H4 (cell line): ENCODE measurements at regions not wholly inside any gene's neighbourhood (a gene's known extent, or its start where the extent isn't known, plus 50 kb on each side); places are given as distances from the start of the nearest gene placed in this dataset.
"Not testable (repeated sequence)": the region's sequence is repeated elsewhere in the genome, so short reads cannot be mapped to it uniquely, and the experiment has no call there.

Source experiments
- DNase-seq: peaks from one replicate; pipeline ENCODE4 v3.0.0-alpha.2; 2015; ENCODE audit warnings: low spot score

GRCh38 chr4:49510238-49510637 is 524.2 kb downstream of the CWH43 start:
- DNase-seq: not testable (repeated sequence)

- not testable (repeated sequence) for DNase-seq
Observed at GRCh38 chr4:49511353-49511752, 525.3 kb downstream of the CWH43 start.

- DNase-seq: not testable (repeated sequence)
Observed at GRCh38 chr4:49511881-49512491, 525.9 kb downstream of the CWH43 start.

GRCh38 chr4:49512641-49513545 is 526.8 kb downstream of the CWH43 start:
- DNase-seq: not testable (repeated sequence)

- DNase-seq: not testable (repeated sequence)
Observed at GRCh38 chr4:49513546-49514115, 527.6 kb downstream of the CWH43 start.

GRCh38 chr4:49514171-49514699 is 528.2 kb downstream of the CWH43 start:
- DNase-seq: not testable (repeated sequence)

- DNase-seq: not testable (repeated sequence)
Observed at GRCh38 chr4:49514841-49515240, 528.8 kb downstream of the CWH43 start.

- not testable (repeated sequence) for DNase-seq
Observed at GRCh38 chr4:49515241-49515640, 529.2 kb downstream of the CWH43 start.

- DNase-seq: not testable (repeated sequence)
Observed at GRCh38 chr4:49516096-49516495, 530.0 kb downstream of the CWH43 start.

- DNase-seq: no peak
Observed at GRCh38 chr4:49516796-49517195, 530.7 kb downstream of the CWH43 start.

GRCh38 chr4:49517485-49518205 is 531.6 kb downstream of the CWH43 start:
- DNase-seq: not testable (repeated sequence)

- not testable (repeated sequence) for DNase-seq
Observed at GRCh38 chr4:49519150-49520035, 533.3 kb downstream of the CWH43 start.

GRCh38 chr4:49523816-49524765 is 538.0 kb downstream of the CWH43 start:
- not testable (repeated sequence) for DNase-seq

- not testable (repeated sequence) for DNase-seq
Observed at GRCh38 chr4:49558916-49559676, 573.0 kb downstream of the CWH43 start.

- DNase-seq: not testable (repeated sequence)
Observed at GRCh38 chr4:49560131-49560816, 574.2 kb downstream of the CWH43 start.

GRCh38 chr4:49560883-49561282 is 574.8 kb downstream of the CWH43 start:
- DNase-seq: not testable (repeated sequence)

- DNase-seq: not testable (repeated sequence)
Observed at GRCh38 chr4:49570248-49570647, 584.2 kb downstream of the CWH43 start.

- not testable (repeated sequence) for DNase-seq
Observed at GRCh38 chr4:49573666-49574215, 587.7 kb downstream of the CWH43 start.
